Left renal cortex interstitium (tissue), 4 donors: ENCODE measurements at regions not wholly inside any gene's neighbourhood (a gene's known extent, or its start where the extent isn't known, plus 50 kb on each side); places are given as distances from the start of the nearest gene placed in this dataset.
"Not testable (repeated sequence)": the region's sequence is repeated elsewhere in the genome, so short reads cannot be mapped to it uniquely, and the experiment has no call there.

Experiments used
- DNase-seq, 4 donors: peaks; one replicate each; pipeline ENCODE4 v3.0.0-alpha.2; 2013; ENCODE audit warnings: low read depth in 4 of 4, low spot score in 2 of 4, missing footprints in 1 of 4

DNA sequence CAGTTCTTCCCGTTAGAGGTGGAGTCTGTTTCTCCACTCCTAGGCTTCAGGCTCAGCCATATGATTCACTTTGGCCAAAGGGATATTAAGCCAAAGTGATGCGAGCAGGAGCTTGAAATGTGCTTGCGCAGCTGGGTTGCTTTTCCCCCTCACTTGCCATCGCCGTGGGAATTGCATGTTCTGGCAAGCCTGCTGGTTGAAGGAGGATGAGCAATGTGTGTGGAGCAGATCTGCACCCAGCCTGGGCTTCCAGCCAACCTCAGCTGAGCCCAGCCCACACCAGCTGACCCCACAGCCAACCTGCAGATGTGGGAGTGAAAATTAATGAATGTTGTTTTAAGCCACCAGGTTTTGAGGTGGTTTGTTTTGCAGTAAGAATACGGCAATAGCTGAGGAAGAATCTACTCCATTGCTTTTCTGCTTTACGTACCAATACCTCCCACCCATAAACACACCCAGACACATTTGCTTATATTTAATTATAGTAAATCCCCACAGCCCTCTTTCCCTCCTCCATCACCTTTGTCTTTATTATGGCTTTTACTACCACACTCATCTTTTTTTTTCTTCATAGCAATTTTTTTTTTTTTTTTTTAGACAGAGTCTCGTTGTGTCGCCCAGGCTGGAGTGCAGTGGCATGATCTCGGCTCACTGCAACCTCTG lies 132.8 kb upstream of the FUNDC1 start:
- DNase-seq = peak in 1 of 4 donors; percentile 2

DNA sequence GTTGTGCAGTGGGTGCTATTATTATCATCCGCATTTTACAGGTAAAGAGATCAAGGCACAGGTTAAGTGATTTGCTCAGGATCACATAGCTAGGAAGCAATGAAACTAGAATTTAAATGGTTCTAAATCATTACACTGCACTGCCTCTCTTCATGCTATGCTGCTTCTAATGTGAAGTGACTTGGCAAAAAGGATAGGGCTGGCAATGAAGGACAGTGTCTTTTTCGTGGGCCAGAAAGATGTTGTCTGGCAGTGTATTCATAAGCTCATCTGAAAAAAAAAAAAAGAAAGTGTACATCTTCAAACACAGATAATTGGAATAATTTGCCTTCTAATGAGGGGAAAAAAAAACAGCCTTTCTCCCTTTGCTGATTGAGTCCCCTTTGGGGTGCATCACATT lies 132.2 kb upstream of the FUNDC1 start:
- DNase-seq = no peak

DNA sequence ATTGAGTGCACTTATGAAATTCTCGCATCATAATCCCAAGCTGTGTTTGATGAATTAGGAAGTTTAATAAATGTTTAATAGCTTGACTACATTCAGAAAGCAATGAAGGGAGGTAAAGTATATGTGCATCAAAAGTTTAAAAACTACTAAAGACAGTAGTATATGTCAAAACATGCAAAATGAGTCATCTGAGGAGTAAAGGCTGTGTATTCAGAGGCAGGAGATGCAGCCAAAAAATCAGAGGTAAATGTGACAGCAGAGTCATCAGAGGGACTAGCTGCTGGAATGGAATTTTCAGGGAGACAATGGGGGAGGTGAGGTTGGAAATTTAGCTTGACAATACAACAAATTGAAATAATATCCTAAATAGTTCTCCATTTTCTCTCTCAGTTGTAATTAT lies 127.0 kb upstream of the FUNDC1 start:
- DNase-seq = no peak

DNA sequence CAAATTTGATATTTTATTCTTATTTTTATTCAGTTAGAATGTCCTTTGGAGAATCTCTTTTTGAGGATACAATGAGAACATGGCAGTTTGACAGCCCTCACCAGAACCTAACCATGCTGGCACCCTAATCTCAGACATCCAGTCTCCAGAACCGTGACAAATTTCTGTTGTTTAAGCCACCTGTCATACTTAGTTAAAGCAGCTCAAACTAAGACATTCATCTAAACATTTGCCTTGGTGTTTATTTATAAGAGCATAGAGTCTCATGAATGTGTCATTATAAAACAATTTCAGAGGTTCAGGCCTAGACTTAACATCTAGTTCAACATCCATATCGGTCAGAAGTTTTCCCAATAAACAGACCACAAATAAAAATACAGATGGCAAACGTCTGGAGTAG lies 125.1 kb upstream of the FUNDC1 start:
- DNase-seq = no peak

DNA sequence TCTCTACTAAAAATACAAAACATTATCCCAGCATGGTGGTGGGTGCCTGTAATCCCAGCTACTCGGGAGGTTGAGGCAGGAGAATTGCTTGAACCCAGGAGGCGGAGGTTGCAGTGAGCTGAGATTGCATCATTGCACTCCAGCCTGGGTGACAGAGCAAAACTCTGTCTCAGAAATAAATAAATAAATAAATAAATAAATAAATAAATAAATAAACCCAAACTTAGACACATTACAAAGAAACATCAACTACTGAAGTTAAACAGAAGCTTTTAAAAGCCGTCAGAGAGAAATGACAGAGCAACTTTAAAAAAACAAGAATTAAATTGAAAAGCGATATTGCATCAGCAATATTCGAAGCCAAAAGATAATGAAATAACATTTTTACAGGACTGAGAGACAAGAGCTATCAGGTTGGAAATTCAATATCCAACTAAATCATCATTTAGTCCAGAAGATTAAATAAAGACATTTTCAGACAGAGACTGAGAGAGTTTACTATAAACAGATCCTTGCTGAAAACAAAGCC lies 115.1 kb upstream of the FUNDC1 start:
- DNase-seq = not testable (repeated sequence)

DNA sequence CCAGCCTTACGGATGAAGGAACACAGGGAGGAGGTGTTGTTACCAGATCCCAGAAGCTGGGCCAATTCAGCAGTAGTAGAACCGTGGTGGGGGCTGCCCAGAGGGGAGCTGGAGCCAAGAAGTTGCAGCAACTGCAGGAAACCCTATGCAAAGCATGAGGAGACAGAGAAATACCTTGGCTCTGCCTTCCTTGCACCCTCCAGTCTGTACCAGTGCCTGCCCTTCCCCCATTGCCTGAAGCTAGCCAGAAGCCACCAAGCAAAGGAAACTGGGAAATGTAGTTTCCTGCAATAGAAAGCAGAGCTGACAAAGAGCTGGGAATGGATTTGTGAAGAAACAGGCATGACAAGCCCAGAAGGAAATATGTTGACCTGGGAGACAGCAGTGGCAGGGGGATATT lies 108.7 kb upstream of the FUNDC1 start:
- DNase-seq = no peak

DNA sequence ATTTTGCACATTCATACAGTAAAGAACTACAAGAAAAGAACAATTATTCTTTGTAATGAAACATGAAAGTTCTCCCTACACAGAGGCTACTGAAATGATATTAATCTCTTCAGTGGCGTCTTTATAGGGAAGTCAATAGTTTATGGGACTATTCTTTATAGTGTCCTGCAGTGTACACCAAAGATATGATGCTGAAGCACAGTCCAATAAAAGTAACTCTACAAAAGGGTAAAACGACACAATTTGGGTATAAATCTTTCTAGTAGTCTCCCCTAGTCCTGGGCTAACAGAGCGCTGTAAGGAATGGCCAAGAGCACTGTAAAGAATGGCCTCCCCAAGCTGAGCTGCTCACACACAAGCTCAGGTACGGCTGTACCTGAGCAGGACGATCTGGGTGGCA lies 101.1 kb upstream of the FUNDC1 start:
- DNase-seq = no peak

DNA sequence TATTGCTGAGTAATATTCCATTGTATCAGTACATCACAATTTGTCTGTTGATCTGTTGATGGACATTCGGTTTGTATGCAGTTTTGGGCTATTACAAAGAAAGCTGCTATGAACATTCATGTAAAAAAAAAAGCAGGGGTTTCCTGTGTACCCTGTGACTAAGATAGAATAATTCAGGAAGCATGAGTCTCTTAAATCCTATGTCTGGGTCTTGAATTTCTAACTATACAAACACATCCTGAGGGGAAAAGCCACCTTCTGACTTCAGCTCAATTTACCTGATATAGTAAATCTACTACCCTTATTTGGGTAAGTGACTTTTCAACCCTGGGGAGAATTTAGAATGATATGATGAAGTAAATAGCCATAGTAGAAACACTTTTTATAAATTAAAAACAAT lies 94.6 kb upstream of the FUNDC1 start:
- DNase-seq = no peak

DNA sequence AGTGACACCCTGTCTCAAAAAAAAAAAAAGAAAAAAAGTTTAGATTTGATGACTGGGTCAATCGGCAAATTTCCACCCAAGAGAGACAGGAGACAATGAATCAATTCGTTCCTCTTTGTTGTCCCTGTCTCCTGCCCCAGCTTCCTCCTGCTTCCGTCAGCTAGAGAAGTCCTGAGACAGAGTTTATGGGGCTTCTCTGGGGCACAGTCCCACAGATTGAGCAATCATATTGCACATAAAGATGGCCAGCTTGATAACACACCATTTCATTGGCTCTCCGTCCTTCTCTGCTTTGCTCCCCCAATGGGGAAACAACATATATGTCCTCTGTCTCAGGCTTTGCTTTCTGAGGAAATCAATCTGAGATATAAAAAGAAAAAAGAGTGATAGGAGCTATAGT lies 78.4 kb upstream of the FUNDC1 start:
- no peak for DNase-seq

DNA sequence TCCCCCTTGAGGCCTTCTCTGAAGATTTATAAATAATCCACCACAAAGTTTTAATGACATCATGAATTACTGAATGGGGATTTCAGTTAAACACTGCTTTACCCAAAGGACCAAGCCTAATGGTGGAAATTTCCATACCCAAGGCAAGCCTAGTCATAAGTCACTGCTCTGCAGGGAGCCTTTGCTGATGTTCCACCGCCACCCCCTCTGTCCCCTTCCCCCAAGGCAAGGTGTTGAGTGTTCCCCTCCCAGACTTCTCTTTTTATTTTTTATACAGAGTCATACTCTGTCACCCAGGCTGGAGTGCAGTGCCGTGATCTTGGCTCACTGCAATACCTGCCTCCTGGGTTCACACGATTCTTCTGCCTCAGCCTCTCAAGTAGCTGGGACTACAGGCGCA lies 76.4 kb upstream of the FUNDC1 start:
- no peak for DNase-seq

DNA sequence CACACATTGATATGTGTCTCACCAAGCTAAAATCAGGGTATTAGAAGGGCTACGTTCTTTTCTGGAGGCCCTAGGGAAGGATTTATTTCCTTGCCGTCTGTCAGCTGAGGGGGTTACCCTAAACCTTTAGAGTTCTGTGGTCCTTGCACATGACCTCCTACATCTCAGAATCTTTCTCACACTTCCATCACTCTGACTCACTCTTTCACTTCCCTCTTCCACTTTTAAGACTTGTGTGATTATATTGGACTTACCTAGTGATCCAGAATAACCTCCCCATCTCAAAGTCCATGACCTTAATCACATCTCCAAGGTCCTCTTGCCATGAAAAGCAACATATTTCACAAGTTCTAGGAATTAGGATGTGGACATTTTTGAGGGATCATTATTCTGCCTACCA lies 53.6 kb upstream of the FUNDC1 start:
- DNase-seq = no peak
